ENCODE measurements at regions not wholly inside any gene's neighbourhood (a gene's known extent, or its start where the extent isn't known, plus 50 kb on each side); places are given as distances from the start of the nearest gene placed in this dataset.

DNA sequence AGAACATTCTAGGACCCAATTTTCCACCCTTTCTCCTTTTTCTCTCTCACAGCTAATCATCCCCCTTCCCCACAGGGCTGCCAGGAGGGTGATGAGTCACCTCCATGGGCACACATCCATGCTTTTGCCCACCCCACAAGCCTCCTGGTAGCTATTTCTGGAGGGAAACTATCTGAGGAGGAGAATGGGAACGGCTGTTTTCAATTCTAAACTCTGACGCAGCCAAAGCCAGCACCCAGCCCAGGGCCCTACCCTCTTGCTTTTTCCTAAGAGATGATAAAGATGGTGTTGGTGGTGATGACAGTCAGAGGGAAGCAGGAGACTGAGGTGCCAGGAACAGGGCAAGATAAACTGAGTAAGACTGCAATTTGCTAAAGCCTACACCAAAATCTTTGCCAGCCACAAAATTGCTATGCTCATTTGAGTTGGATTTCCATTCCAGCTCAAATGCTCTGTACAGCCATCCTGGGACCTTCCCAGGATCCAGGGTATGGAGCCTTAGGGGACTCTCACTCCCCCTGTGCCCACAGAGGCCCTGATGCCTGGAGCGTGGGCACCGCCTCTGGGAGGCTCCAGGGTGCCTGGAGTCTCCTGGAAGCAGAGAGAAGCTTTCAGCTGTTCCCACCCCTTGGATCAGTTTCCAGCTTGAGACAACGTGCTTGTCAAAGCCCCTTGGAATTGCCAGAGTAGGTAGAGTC, 62.0 kb upstream of the FZD7 start:
- no peak for TF ChIP-seq CTCF (IDR thresholded peaks at IDR 0.05)
- H3K27me3 ChIP-seq = no peaks in the 10 kb centered on the region
- H3K4me3 ChIP-seq = no peak overlapping the region
- intact Hi-C loops (cut with DNase I) = no loop called here
- H3K9me3 ChIP-seq = no peaks in the 10 kb centered on the region
- H3K36me3 ChIP-seq = no peaks in the 10 kb centered on the region
- H3K4me1 ChIP-seq = no peaks in the 10 kb centered on the region
- no peak overlapping the region for H3K27ac ChIP-seq
- DNase-seq = no peak
- ATAC-seq = no peak

- Histone ChIP-seq H3K4me3 (no peak overlapping the region), H3K27me3 (no peaks in the 10 kb centered on the region), H3K9me3 (no peaks in the 10 kb centered on the region), H3K27ac (no peak overlapping the region), H3K36me3 (no peaks in the 10 kb centered on the region), H3K4me1 (no peaks in the 10 kb centered on the region)
- intact Hi-C loops (cut with DNase I) = no loop called here
- no peak for TF ChIP-seq CTCF (IDR thresholded peaks at IDR 0.05)
- no peak for ATAC-seq
- no peak for DNase-seq
These were observed 60.9 kb upstream of the FZD7 start for GRCh38 chr2:201972621-201973255.

GRCh38 chr2:201973305-201973928, 60.2 kb upstream of the FZD7 start:
- H3K27me3 ChIP-seq = no peaks in the 10 kb centered on the region

GRCh38 chr2:201974171-201975100, 59.2 kb upstream of the FZD7 start:
- ATAC-seq (no peak), DNase-seq (no peak)
- intact Hi-C loops (cut with DNase I) = no loop called here
- H3K27me3 ChIP-seq = no peaks in the 10 kb centered on the region
- H3K4me3 ChIP-seq = no peak overlapping the region
- no peak overlapping the region for H3K27ac ChIP-seq
- TF ChIP-seq CTCF (IDR thresholded peaks at IDR 0.05) = no peak
- no peaks in the 10 kb centered on the region for H3K9me3 ChIP-seq
- H3K36me3 ChIP-seq = no peaks in the 10 kb centered on the region
- H3K4me1 ChIP-seq = no peaks in the 10 kb centered on the region

More at GRCh38 chr2:201973305-201973928, 60.2 kb upstream of the FZD7 start:
- Histone ChIP-seq H3K36me3 (no peaks in the 10 kb centered on the region), H3K4me1 (no peaks in the 10 kb centered on the region), H3K4me3 (no peak overlapping the region), H3K27ac (no peak overlapping the region), H3K9me3 (no peaks in the 10 kb centered on the region)
- no peak for DNase-seq
- intact Hi-C loops (cut with DNase I) = no loop called here
- TF ChIP-seq CTCF (IDR thresholded peaks at IDR 0.05) = no peak
- no peak for ATAC-seq

GRCh38 chr2:201975434-201975833, 58.2 kb upstream of the FZD7 start:
- intact Hi-C loops (cut with DNase I) = no loop called here
- Histone ChIP-seq H3K27ac (no peak overlapping the region), H3K9me3 (no peaks in the 10 kb centered on the region), H3K36me3 (no peaks in the 10 kb centered on the region), H3K27me3 (no peaks in the 10 kb centered on the region), H3K4me1 (no peaks in the 10 kb centered on the region), H3K4me3 (no peak overlapping the region)
- DNase-seq (no peak), ATAC-seq (no peak)
- no peak for TF ChIP-seq CTCF (IDR thresholded peaks at IDR 0.05)
